H1 (cell line): ENCODE measurements at regions not wholly inside any gene's neighbourhood (a gene's known extent, or its start where the extent isn't known, plus 50 kb on each side); places are given as distances from the start of the nearest gene placed in this dataset.

Experiments used
- CTCF ChIA-PET: fragments of 300-600 bp; sonication (Branson Sonifier 250); formaldehyde crosslinking; loops from one replicate; lab custom pipeline; 2021; ENCODE audit not compliant: partially characterized antibody; lab: Charles Lee
- POLR2A ChIA-PET: fragments of 300-600 bp; sonication (Branson Sonifier 250); formaldehyde crosslinking; loops from one replicate; lab custom pipeline; 2021; ENCODE audit warnings: inconsistent platforms; ENCODE audit not compliant: partially characterized antibody; lab: Charles Lee
- DNase-seq, 2 experiments: peaks; one replicate each; pipeline versions ENCODE4 v3.0.0 to v3.0.0-alpha.2; 2010 to 2022; ENCODE audit warnings: low spot score in 2 of 2, low read depth in 1 of 2, mixed read lengths in 1 of 2
- FAIRE-seq: peaks from 2 replicates; lab custom pipeline; 2011; peaks lifted over from hg19 to GRCh38; lab: Jason Lieb, UNC
- H2AFZ ChIP-seq: 2 replicates; pipeline ENCODE4 v1.8.1; 2012; ENCODE audit warnings: low read length, inconsistent platforms
- H2AK5ac ChIP-seq: 2 replicates; pipeline ENCODE4 v1.6.1; 2013; ENCODE audit warnings: low read depth, low read length
- H2BK120ac ChIP-seq: replicated peaks from 2 replicates; pipeline ENCODE3; 2013; ENCODE audit warnings: low read depth, low read length, inconsistent platforms
- H2BK12ac ChIP-seq: 2 replicates; pipeline ENCODE4 v1.6.1; 2013; ENCODE audit warnings: low read depth, low read length
- H2BK15ac ChIP-seq: 2 replicates; pipeline ENCODE4 v1.6.1; 2013; ENCODE audit warnings: low read length
- H2BK20ac ChIP-seq: 2 replicates; pipeline ENCODE4 v1.6.1; 2013; ENCODE audit warnings: low read length
- H2BK5ac ChIP-seq: 2 replicates; pipeline ENCODE4 v1.6.1; 2013; ENCODE audit warnings: low read depth, low read length
- H3K14ac ChIP-seq: 2 replicates; pipeline ENCODE4 v1.6.1; 2013; ENCODE audit warnings: inconsistent platforms; ENCODE audit not compliant: insufficient read length
- H3K18ac ChIP-seq: 2 replicates; pipeline ENCODE4 v1.6.1; 2013; ENCODE audit warnings: low read length; ENCODE audit errors: extremely low read depth
- H3K23ac ChIP-seq: 2 replicates; pipeline ENCODE4 v1.6.1; 2013; ENCODE audit warnings: inconsistent platforms; ENCODE audit not compliant: insufficient read length
- H3K23me2 ChIP-seq: 2 replicates; pipeline ENCODE4 v1.6.1; 2013; ENCODE audit warnings: low read depth, low read length
- H3K27ac ChIP-seq: 2 replicates; pipeline ENCODE4 v1.6.1; 2011; ENCODE audit warnings: low read depth, low read length, inconsistent platforms
- H3K27me3 ChIP-seq, 4 experiments: replicated peaks in 1 of 4; 1 replicate in 1 of 4; 2 replicates in 3 of 4; pipeline versions ENCODE4 v1.6.1 to v1.8.1; 2011 to 2013; ENCODE audit warnings: low read length in 3 of 4, mild to moderate bottlenecking in 3 of 4, inconsistent platforms in 2 of 4, mixed read lengths in 2 of 4, moderate library complexity in 1 of 4; ENCODE audit not compliant: control insufficient read depth in 3 of 4, insufficient read depth in 3 of 4; ENCODE audit errors: extremely low read depth in 1 of 4
- H3K36me3 ChIP-seq, 4 experiments: 2 replicates each; pipeline versions ENCODE4 v1.6.1 to v1.8.1; 2011 to 2013; ENCODE audit warnings: mild to moderate bottlenecking in 4 of 4, low read length in 3 of 4, moderate library complexity in 2 of 4, control low read depth in 1 of 4, inconsistent platforms in 1 of 4; ENCODE audit not compliant: insufficient read depth in 4 of 4, control insufficient read depth in 2 of 4
- H3K4ac ChIP-seq: replicated peaks from 2 replicates; pipeline ENCODE3; 2013; ENCODE audit warnings: low read length, low read depth, mixed read lengths, inconsistent platforms; ENCODE audit not compliant: insufficient read length
- H3K4me1 ChIP-seq, 4 experiments: replicated peaks in 1 of 4; 1 replicate in 1 of 4; 2 replicates in 3 of 4; pipeline versions ENCODE4 v1.6.1 to v1.8.1; 2011 to 2013; ENCODE audit warnings: low read length in 3 of 4, inconsistent platforms in 2 of 4, mixed read lengths in 1 of 4; ENCODE audit not compliant: insufficient read depth in 4 of 4, control insufficient read depth in 3 of 4
- H3K4me2 ChIP-seq, 2 experiments: 2 replicates each; pipeline versions ENCODE4 v1.6.1 to v1.8.1; 2011 to 2013; ENCODE audit warnings: low read depth in 2 of 2, low read length in 2 of 2, control low read depth in 1 of 2, inconsistent platforms in 1 of 2, mild to moderate bottlenecking in 1 of 2; ENCODE audit not compliant: insufficient read depth in 1 of 2
- H3K4me3 ChIP-seq, 4 experiments: fragments of 200-600, 300-600 bp in 1 of 4; sonication (generic), shearing (Covaris generic), sonication (Bioruptor Twin) in 1 of 4; 2 replicates each; pipeline versions ENCODE4 v1.5.1 to v1.8.1; 2011 to 2016; ENCODE audit warnings: low read length in 4 of 4, low read depth in 3 of 4, control low read depth in 2 of 4, inconsistent platforms in 2 of 4, mild to moderate bottlenecking in 2 of 4, mixed read lengths in 1 of 4, moderate library complexity in 1 of 4; ENCODE audit not compliant: insufficient read depth in 2 of 4; ENCODE audit errors: extremely low read depth in 1 of 4
- H3K56ac ChIP-seq: replicated peaks from 2 replicates; pipeline ENCODE3; 2013; ENCODE audit warnings: low read depth, mild to moderate bottlenecking, mixed read lengths, low read length, inconsistent platforms; ENCODE audit not compliant: insufficient read length
- H3K79me1 ChIP-seq: 2 replicates; pipeline ENCODE4 v1.6.1; 2013; ENCODE audit warnings: low read depth, low read length, control low read depth
- H3K79me2 ChIP-seq, 2 experiments: 2 replicates each; pipeline versions ENCODE4 v1.6.1 to v1.8.1; 2012 to 2013; ENCODE audit warnings: low read length in 2 of 2, mild to moderate bottlenecking in 2 of 2, inconsistent platforms in 1 of 2; ENCODE audit not compliant: insufficient read depth in 2 of 2, control insufficient read depth in 1 of 2
- H3K9ac ChIP-seq, 4 experiments: replicated peaks in 1 of 4; 1 replicate in 1 of 4; 2 replicates in 3 of 4; pipeline versions ENCODE4 v1.6.1 to v1.8.1; 2011 to 2013; ENCODE audit warnings: low read depth in 3 of 4, low read length in 3 of 4, control low read depth in 2 of 4, mild to moderate bottlenecking in 2 of 4, moderate library complexity in 2 of 4, inconsistent platforms in 1 of 4; ENCODE audit errors: extremely low read depth in 1 of 4
- H3K9me3 ChIP-seq, 2 experiments: 2 replicates each; pipeline versions ENCODE4 v1.6.1 to v1.8.1; 2012 to 2013; ENCODE audit warnings: mild to moderate bottlenecking in 2 of 2, moderate library complexity in 2 of 2, control low read depth in 1 of 2, inconsistent platforms in 1 of 2, low read depth in 1 of 2, low read length in 1 of 2, mixed read lengths in 1 of 2; ENCODE audit not compliant: insufficient read depth in 2 of 2
- H4K20me1 ChIP-seq, 2 experiments: replicated peaks in 1 of 2; 2 replicates each; pipeline versions ENCODE3 to v1.8.1; 2011 to 2013; ENCODE audit warnings: inconsistent platforms in 2 of 2, low read length in 2 of 2, mild to moderate bottlenecking in 1 of 2; ENCODE audit not compliant: insufficient read depth in 2 of 2, control insufficient read depth in 1 of 2
- H4K5ac ChIP-seq: 2 replicates; pipeline ENCODE4 v1.6.1; 2013; ENCODE audit warnings: low read length, low read depth, mixed read lengths, inconsistent platforms; ENCODE audit not compliant: insufficient read length
- H4K8ac ChIP-seq: 2 replicates; pipeline ENCODE4 v1.8.0; 2013; ENCODE audit warnings: mild to moderate bottlenecking, moderate library complexity, low read length, inconsistent platforms; ENCODE audit not compliant: insufficient read depth; ENCODE audit errors: extremely low read depth
- H4K91ac ChIP-seq: replicated peaks from 2 replicates; pipeline ENCODE3; 2013; ENCODE audit warnings: low read length, mixed read lengths, inconsistent platforms; ENCODE audit not compliant: insufficient read length
- ATF2 ChIP-seq: IDR thresholded peaks from 2 replicates; pipeline ENCODE4 v1.6.1; 2012; ENCODE audit warnings: low read length, inconsistent platforms
- BRCA1 ChIP-seq: IDR thresholded peaks from 2 replicates; pipeline ENCODE4 v1.6.1; 2012; ENCODE audit warnings: low read depth, low read length, improper control_type of control experiment
- CBX5 ChIP-seq: fragments of 300-800, 300-1000 bp; sonication (generic); IDR thresholded peaks from 2 replicates; pipeline ENCODE4 v1.7.1; 2016; ENCODE audit warnings: antibody characterized with exemption, low read length, low read depth
- EGR1 ChIP-seq: IDR thresholded peaks from 2 replicates; pipeline ENCODE4 v1.6.1; 2011; ENCODE audit warnings: low read depth, low read length, borderline replicate concordance
- EZH2 ChIP-seq: fragments of 200-600 bp; sonication (generic); IDR thresholded peaks from 2 replicates; pipeline ENCODE4 v1.7.1; 2012; ENCODE audit warnings: low read depth, mild to moderate bottlenecking, moderate library complexity, low read length, inconsistent platforms; ENCODE audit not compliant: severe bottlenecking
- GABPA ChIP-seq: IDR thresholded peaks from 2 replicates; pipeline ENCODE4 v1.6.1; 2011; ENCODE audit warnings: mild to moderate bottlenecking, low read length, moderate library complexity, borderline replicate concordance; ENCODE audit not compliant: insufficient read depth
- HDAC6 ChIP-seq: IDR thresholded peaks from one replicate; pipeline ENCODE4 v1.7.1; 2012; ENCODE audit warnings: low read depth, mild to moderate bottlenecking, inconsistent platforms, low read length, moderate library complexity
- JUND ChIP-seq: IDR thresholded peaks from 2 replicates; pipeline ENCODE4 v1.6.1; 2011; ENCODE audit warnings: mild to moderate bottlenecking, improper control_type of control experiment, low read length
- POLR2A ChIP-seq, 2 experiments: IDR thresholded peaks; 1 replicate in 1 of 2; 2 replicates in 1 of 2; pipeline ENCODE4 v1.6.1; 2011; ENCODE audit warnings: low read depth in 2 of 2, low read length in 2 of 2, mild to moderate bottlenecking in 2 of 2; ENCODE audit errors: control extremely low read depth in 1 of 2
- RFX5 ChIP-seq: IDR thresholded peaks from 2 replicates; pipeline ENCODE4 v1.6.1; 2011; ENCODE audit warnings: low read depth, low read length, improper control_type of control experiment, borderline replicate concordance
- SIRT6 ChIP-seq: IDR thresholded peaks from one replicate; pipeline ENCODE4 v1.7.1; 2012; ENCODE audit warnings: low read length, inconsistent platforms
- SP1 ChIP-seq: IDR thresholded peaks from 2 replicates; pipeline ENCODE4 v1.6.1; 2011; ENCODE audit warnings: low read depth, low read length
- SRF ChIP-seq: IDR thresholded peaks from 2 replicates; pipeline ENCODE4 v1.6.1; 2011; ENCODE audit warnings: mild to moderate bottlenecking, low read depth, low read length, moderate library complexity
- WGBS, 2 experiments: shearing (Covaris generic) in 1 of 2; methylation state at CpG; one replicate each; pipeline versions ENCODE4 v1.1.6 to v1.1.7; 2013 to 2015; ENCODE audit warnings: low lambda C conversion rate in 2 of 2, mixed read lengths in 2 of 2, inconsistent platforms in 1 of 2, low coverage in 1 of 2, missing lambda C conversion rate in 1 of 2; ENCODE audit not compliant: insufficient replicate concordance in 2 of 2, insufficient coverage in 1 of 2, insufficient read length in 1 of 2; ENCODE audit errors: extremely low coverage in 1 of 2, missing lambda C conversion rate in 1 of 2; 5-methylcytosine and 5-hydroxymethylcytosine counted together

GRCh38 chr20:56094228-56094627, 88.9 kb upstream of the CBLN4 start:
- Histone ChIP-seq H3K36me3 (no peaks in the 10 kb centered on the region), H4K20me1 (no peaks in the 10 kb centered on the region), H3K27ac (no peak overlapping the region), H3K4me3 (no peak overlapping the region), H4K8ac (no peak overlapping the region), H2BK5ac (no peak overlapping the region), H3K79me2 (no peaks in the 10 kb centered on the region), H3K56ac (no peak overlapping the region), H2BK12ac (no peak overlapping the region), H3K9ac (no peak overlapping the region), H2AFZ (no peak overlapping the region), H2BK15ac (no peak overlapping the region), H4K91ac (no peak overlapping the region), H3K4ac (no peak overlapping the region), H3K4me2 (no peak overlapping the region), H3K9me3 (peaks cover 65 to 72% of the 10 kb centered on the region in 2 experiments), H4K5ac (no peak overlapping the region), H3K23me2 (no peaks in the 10 kb centered on the region; the same call in 1 of the 2 replicates), H3K79me1 (no peaks in the 10 kb centered on the region), H3K18ac (no peak overlapping the region), H3K14ac (no peak overlapping the region), H3K27me3 (no peaks in the 10 kb centered on the region), H3K4me1 (no peaks in the 10 kb centered on the region), H3K23ac (no peak overlapping the region), H2BK120ac (no peak overlapping the region), H2AK5ac (no peak overlapping the region), H2BK20ac (no peak overlapping the region)
- TF ChIP-seq ATF2 (no peak), SIRT6 (no peak), HDAC6 (no peak), RFX5 (no peak), BRCA1 (no peak), CBX5 (no peak), SP1 (no peak), POLR2A (IDR thresholded peaks at IDR 0.05; ENCODE audit: control extremely low read depth in 1 of 2, low read depth in 2 of 2, low read length in 2 of 2) (no peak), JUND (no peak), EZH2 (no peak), SRF (no peak), EGR1 (no peak), GABPA (no peak)
- ChIA-PET CTCF (interaction anchor here (0.6 kb wide), 1 partner anchor 361 kb away, joined by 4 read pairs; no protein-coding TSS in a partner anchor), POLR2A (no interaction called here)
- FAIRE-seq (no peak), DNase-seq (no peak)
- WGBS, 2 experiments: 73% methylated on average over 5 of the region's 5 CpGs; no CpG with 5 or more reads in 1 of the 2 experiments
